GM12878 (cell line): ENCODE measurements at regions not wholly inside any gene's neighbourhood (a gene's known extent, or its start where the extent isn't known, plus 50 kb on each side); places are given as distances from the start of the nearest gene placed in this dataset.
A peak's percentile ranks its signal among the peaks of the same experiment; 100 is the strongest.

Source experiments
- ATAC-seq: fragments of 200-7000 bp; cut with Tn5 transposase; 3 replicates; pipeline ENCODE4 v1.9.1; 2020; ENCODE audit warnings: mild to moderate bottlenecking, moderate library complexity
- BruUV-seq: library from RNA; stranded (reverse); fragments of 400-500 nt; replicated peaks from 2 replicates; lab custom pipeline; 2021; lab: Mats Ljungman, UMichigan
- CTCF ChIA-PET: fragments of 300-600 bp; sonication (Branson Sonifier 250); formaldehyde crosslinking; extraction: SDS; loops from one replicate; lab custom pipeline; 2021; ENCODE audit warnings: inconsistent platforms; lab: Yijun Ruan, JAX
- POLR2A ChIA-PET: fragments of 350-600 bp; formaldehyde crosslinking; extraction: SDS; loops from one replicate; lab custom pipeline; 2021; ENCODE audit warnings: inconsistent platforms; lab: Charles Lee
- RAD21 ChIA-PET: fragments of 300-600 bp; sonication (Branson Sonifier 250); formaldehyde crosslinking; loops from one replicate; lab custom pipeline; 2023; ENCODE audit warnings: antibody characterized with exemption; ENCODE audit not compliant: unreplicated experiment; lab: Charles Lee
- SMC1A ChIA-PET: fragments of 300-600 bp; sonication (Branson Sonifier 250); formaldehyde crosslinking; loops from one replicate; lab custom pipeline; 2023; ENCODE audit not compliant: unreplicated experiment, uncharacterized antibody; lab: Charles Lee
- DNase-seq: peaks from one replicate; pipeline ENCODE4 v3.0.0-alpha.2; 2011; ENCODE audit warnings: low read depth, low spot score
- FAIRE-seq: peaks from 3 replicates; lab custom pipeline; 2011; peaks lifted over from hg19 to GRCh38; lab: Jason Lieb, UNC
- H2AFZ ChIP-seq: 2 replicates; pipeline ENCODE4 v1.6.0; 2011; ENCODE audit warnings: low read depth, low read length, control low read depth; ENCODE audit not compliant: control insufficient read depth
- H3K27ac ChIP-seq: 2 replicates; pipeline ENCODE4 v1.5.1; 2011; ENCODE audit warnings: control low read depth; ENCODE audit not compliant: control insufficient read depth, insufficient read depth
- H3K27me3 ChIP-seq, 2 experiments: replicated peaks in 1 of 2; 2 replicates each; pipeline versions ENCODE4 v1.6.0 to v1.6.1; 2011; ENCODE audit warnings: low read length in 1 of 2; ENCODE audit not compliant: control insufficient read depth in 2 of 2, insufficient read depth in 2 of 2
- H3K36me3 ChIP-seq, 2 experiments: 2 replicates each; pipeline ENCODE4 v1.5.1; 2011; ENCODE audit warnings: low read length in 1 of 2; ENCODE audit not compliant: control insufficient read depth in 2 of 2, insufficient read depth in 2 of 2
- H3K4me1 ChIP-seq: 2 replicates; pipeline ENCODE4 v1.6.1; 2011; ENCODE audit warnings: mild to moderate bottlenecking, low read length, moderate library complexity, mixed read lengths; ENCODE audit not compliant: control insufficient read depth, insufficient read depth
- H3K4me2 ChIP-seq: 2 replicates; pipeline ENCODE4 v1.6.0; 2011; ENCODE audit warnings: control low read depth; ENCODE audit not compliant: control insufficient read depth, insufficient read depth
- H3K4me3 ChIP-seq: fragments of 200-600 bp; sonication (generic); 2 replicates; pipeline ENCODE4 v1.5.1; 2016
- H3K79me2 ChIP-seq: 2 replicates; pipeline ENCODE4 v1.6.0; 2011; ENCODE audit warnings: low read length; ENCODE audit not compliant: control insufficient read depth, insufficient read depth
- H3K9ac ChIP-seq: 2 replicates; pipeline ENCODE4 v1.8.0; 2011; ENCODE audit warnings: low read length, control low read depth, mixed read lengths; ENCODE audit not compliant: control insufficient read depth, insufficient read depth
- H3K9me3 ChIP-seq: replicated peaks from 3 replicates; pipeline ENCODE4 v1.5.1; 2011; ENCODE audit warnings: mild to moderate bottlenecking, low read length; ENCODE audit not compliant: control insufficient read depth, insufficient read depth
- H4K20me1 ChIP-seq: 2 replicates; pipeline ENCODE4 v1.6.0; 2011; ENCODE audit not compliant: control insufficient read depth, insufficient read depth
- CTCF ChIP-seq, 3 experiments: IDR thresholded peaks in 2 of 3; conservative IDR thresholded peaks in 1 of 3; 2 replicates each; pipeline ENCODE4 v1.5.1; 2011; ENCODE audit warnings: low read depth in 3 of 3, low read length in 3 of 3, mild to moderate bottlenecking in 3 of 3, control low read depth in 2 of 3, moderate library complexity in 2 of 3, inconsistent platforms in 1 of 3, mixed read lengths in 1 of 3; ENCODE audit not compliant: control insufficient read depth in 2 of 3, insufficient read depth in 1 of 3; ENCODE audit errors: extremely low read depth in 1 of 3
- KDM1A ChIP-seq: fragments of 200-600 bp; sonication (generic); IDR thresholded peaks from 2 replicates; pipeline ENCODE4 v1.6.1; 2016; ENCODE audit warnings: borderline replicate concordance
- MAX ChIP-seq: IDR thresholded peaks from 2 replicates; pipeline ENCODE4 v1.6.1; 2012; ENCODE audit warnings: low read depth, low read length, improper control_type of control experiment
- NR2F1 ChIP-seq: fragments of 450-650 bp; conservative IDR thresholded peaks from 2 replicates; pipeline ENCODE4 v1.6.1; 2017; ENCODE audit warnings: mild to moderate bottlenecking
- RAD21 ChIP-seq: IDR thresholded peaks from 2 replicates; pipeline ENCODE4 v1.6.1; 2011; ENCODE audit warnings: mild to moderate bottlenecking, low read depth, low read length, moderate library complexity; ENCODE audit not compliant: insufficient read depth
- RAD51 ChIP-seq: fragments of 450-650 bp; IDR thresholded peaks from 2 replicates; pipeline ENCODE4 v1.6.1; 2016; ENCODE audit warnings: moderate library complexity, mild to moderate bottlenecking, inconsistent platforms
- RCOR1 ChIP-seq: conservative IDR thresholded peaks from 2 replicates; pipeline ENCODE4 v1.6.1; 2012; ENCODE audit warnings: low read depth, low read length, improper control_type of control experiment
- SMC3 ChIP-seq: IDR thresholded peaks from 2 replicates; pipeline ENCODE4 v1.6.1; 2011; ENCODE audit warnings: low read length, improper control_type of control experiment, borderline replicate concordance
- STAT3 ChIP-seq: IDR thresholded peaks from 2 replicates; pipeline ENCODE4 v1.6.1; 2011; ENCODE audit warnings: low read depth, low read length, improper control_type of control experiment
- WGBS: methylation state at CpG from one replicate; pipeline ENCODE4 v1.1.6; 2016; ENCODE audit warnings: low lambda C conversion rate; ENCODE audit not compliant: insufficient replicate concordance, insufficient coverage; ENCODE audit errors: missing lambda C conversion rate; 5-methylcytosine and 5-hydroxymethylcytosine counted together
- in situ Hi-C: fragments of 300-500 bp; cut with MboI; formaldehyde crosslinking; loops from 9 replicates; pipeline ENCODE4 v1.14.3; 2018; ENCODE audit warnings: mixed read lengths
- intact Hi-C: fragments of 100-400 bp; cut with micrococcal nuclease; formaldehyde crosslinking; loops from one replicate; pipeline ENCODE4 v1.14.2; 2022; ENCODE audit not compliant: unreplicated experiment

- H4K20me1 ChIP-seq = no peaks in the 10 kb centered on the region
- H3K9me3 ChIP-seq = peaks cover 3% of the 10 kb centered on the region; the same call in 2 of the 3 replicates
- TF ChIP-seq RCOR1 (no peak), NR2F1 (no peak), KDM1A (no peak), RAD51 (no peak), STAT3 (no peak)
- H3K36me3 ChIP-seq = no peaks in the 10 kb centered on the region
- no peaks in the 10 kb centered on the region for H3K27me3 ChIP-seq
- H3K9ac ChIP-seq = no peak overlapping the region
- no peak overlapping the region for H2AFZ ChIP-seq
- ATAC-seq = no peak
- DNase-seq = no peak
- FAIRE-seq = no peak
- intact Hi-C loops (no loop called here), in situ Hi-C loops (no loop called here)
- no TSS peak for BruUV-seq
- SMC1A ChIA-PET = interaction anchor here (0.6 to 1.5 kb wide), 2 partner anchors 9 to 17 kb away, joined by 4 to 5 read pairs; no protein-coding TSS in a partner anchor
- CTCF ChIA-PET = no interaction called here
- RAD21 ChIA-PET = no interaction called here
- POLR2A ChIA-PET = no interaction called here
- H3K79me2 ChIP-seq = no peaks in the 10 kb centered on the region
- H3K27ac ChIP-seq = no peak overlapping the region
- no peak overlapping the region for H3K4me3 ChIP-seq
- 93% methylated on average over 6 of the region's 6 CpGs for WGBS
- no peaks in the 10 kb centered on the region for H3K4me1 ChIP-seq
- no peak overlapping the region for H3K4me2 ChIP-seq
Observed at GRCh38 chr21:25292396-25292795, 314.9 kb downstream of the MRPL39 start.

GRCh38 chr21:25283720-25284119 lies 323.6 kb downstream of the MRPL39 start:
- SMC1A ChIA-PET = interaction anchor here (0.7 to 3.0 kb wide), 18 partner anchors 8 to 429 kb away, joined by 3 to 23 read pairs (median 4); no protein-coding TSS in a partner anchor
- intact Hi-C loops = loop anchor here (5.0 kb wide), 1 partner anchor 104 kb away; no protein-coding TSS in a partner anchor
- H2AFZ ChIP-seq = no peak overlapping the region; the same call in 1 of the 2 replicates
- 38% methylated on average over 6 of the region's 6 CpGs for WGBS
- POLR2A ChIA-PET = no interaction called here
- in situ Hi-C loops = no loop called here
- RAD21 ChIA-PET = interaction anchor here (0.9 to 3.4 kb wide), 7 partner anchors 18 to 136 kb away, joined by 3 to 23 read pairs (median 4); no protein-coding TSS in a partner anchor
- H3K27ac ChIP-seq = no peak overlapping the region
- H3K4me3 ChIP-seq = no peak overlapping the region
- H3K9ac ChIP-seq = no peak overlapping the region
- DNase-seq (no peak), ATAC-seq (peak; percentile 76), FAIRE-seq (peak; percentile 83)
- no peaks in the 10 kb centered on the region; the same call in 2 of the 3 replicates for H3K9me3 ChIP-seq
- no peaks in the 10 kb centered on the region for H3K27me3 ChIP-seq
- BruUV-seq = no TSS peak
- CTCF ChIA-PET = interaction anchor here (0.6 to 5.1 kb wide), 25 partner anchors 11 to 902 kb away, joined by 3 to 72 read pairs (median 4); no protein-coding TSS in a partner anchor
- TF ChIP-seq CTCF (IDR thresholded peaks at IDR 0.05 in 2 of 3, conservative IDR thresholded peaks at IDR 0.05 in 1 of 3; ENCODE audit: control insufficient read depth in 2 of 3, extremely low read depth in 1 of 3, insufficient read depth in 1 of 3, low read depth in 3 of 3, low read length in 3 of 3) (peak; percentile 34 to 42 (median 35); a peak in 5 of 6 replicates), SMC3 (peak; percentile 30; the same call in 1 of the 2 replicates), MAX (no peak), RAD21 (peak; percentile 60)
- no peaks in the 10 kb centered on the region for H3K36me3 ChIP-seq
- no peak overlapping the region; the same call in 1 of the 2 replicates for H3K4me2 ChIP-seq
- H3K4me1 ChIP-seq = no peaks in the 10 kb centered on the region
- no peaks in the 10 kb centered on the region for H4K20me1 ChIP-seq
- H3K79me2 ChIP-seq = no peaks in the 10 kb centered on the region
